ENCODE measurements at regions not wholly inside any gene's neighbourhood (a gene's known extent, or its start where the extent isn't known, plus 50 kb on each side); places are given as distances from the start of the nearest gene placed in this dataset.
"Not testable (repeated sequence)": the region's sequence is repeated elsewhere in the genome, so short reads cannot be mapped to it uniquely, and the experiment has no call there.

DNA sequence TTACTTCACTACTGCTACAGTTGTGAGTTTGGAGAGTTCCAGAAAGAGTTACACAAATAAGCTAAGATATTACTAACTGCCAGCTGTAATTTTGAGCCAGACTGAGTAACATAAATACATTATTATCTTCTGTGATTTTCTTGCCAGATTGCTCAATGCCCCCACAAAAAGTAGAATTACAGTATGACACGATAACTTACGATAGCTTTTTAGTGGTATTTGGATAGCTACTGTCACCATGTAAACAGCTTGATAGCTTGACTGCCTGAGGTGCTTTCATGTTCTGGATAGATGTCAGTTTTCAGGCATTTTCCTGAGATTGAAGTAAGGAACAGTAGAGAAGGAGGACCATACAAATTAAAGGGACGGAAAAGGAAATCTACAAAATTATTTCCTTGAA, 533.3 kb downstream of the SOCS6 start:
- TF ChIP-seq, protein P1, sequence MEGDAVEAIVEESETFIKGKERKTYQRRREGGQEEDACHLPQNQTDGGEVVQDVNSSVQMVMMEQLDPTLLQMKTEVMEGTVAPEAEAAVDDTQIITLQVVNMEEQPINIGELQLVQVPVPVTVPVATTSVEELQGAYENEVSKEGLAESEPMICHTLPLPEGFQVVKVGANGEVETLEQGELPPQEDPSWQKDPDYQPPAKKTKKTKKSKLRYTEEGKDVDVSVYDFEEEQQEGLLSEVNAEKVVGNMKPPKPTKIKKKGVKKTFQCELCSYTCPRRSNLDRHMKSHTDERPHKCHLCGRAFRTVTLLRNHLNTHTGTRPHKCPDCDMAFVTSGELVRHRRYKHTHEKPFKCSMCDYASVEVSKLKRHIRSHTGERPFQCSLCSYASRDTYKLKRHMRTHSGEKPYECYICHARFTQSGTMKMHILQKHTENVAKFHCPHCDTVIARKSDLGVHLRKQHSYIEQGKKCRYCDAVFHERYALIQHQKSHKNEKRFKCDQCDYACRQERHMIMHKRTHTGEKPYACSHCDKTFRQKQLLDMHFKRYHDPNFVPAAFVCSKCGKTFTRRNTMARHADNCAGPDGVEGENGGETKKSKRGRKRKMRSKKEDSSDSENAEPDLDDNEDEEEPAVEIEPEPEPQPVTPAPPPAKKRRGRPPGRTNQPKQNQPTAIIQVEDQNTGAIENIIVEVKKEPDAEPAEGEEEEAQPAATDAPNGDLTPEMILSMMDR (IDR thresholded peaks at IDR 0.05; ENCODE audit: unreplicated experiment): no peak
- no peak overlapping the region for H3K27ac Mint-ChIP-seq
- DNase-seq (ENCODE audit: low spot score, unreplicated experiment): no peak
- no peaks in the 10 kb centered on the region for H3K9me3 Mint-ChIP-seq (ENCODE audit: low read depth)
- no peak overlapping the region for H3K4me3 Mint-ChIP-seq (ENCODE audit: low read depth)
- H3K27me3 Mint-ChIP-seq: peaks cover 2% of the 10 kb centered on the region
- H3K4me1 Mint-ChIP-seq (ENCODE audit: low read depth): no peaks in the 10 kb centered on the region
- no peaks in the 10 kb centered on the region for H3K36me3 Mint-ChIP-seq (ENCODE audit: insufficient read depth)

DNA sequence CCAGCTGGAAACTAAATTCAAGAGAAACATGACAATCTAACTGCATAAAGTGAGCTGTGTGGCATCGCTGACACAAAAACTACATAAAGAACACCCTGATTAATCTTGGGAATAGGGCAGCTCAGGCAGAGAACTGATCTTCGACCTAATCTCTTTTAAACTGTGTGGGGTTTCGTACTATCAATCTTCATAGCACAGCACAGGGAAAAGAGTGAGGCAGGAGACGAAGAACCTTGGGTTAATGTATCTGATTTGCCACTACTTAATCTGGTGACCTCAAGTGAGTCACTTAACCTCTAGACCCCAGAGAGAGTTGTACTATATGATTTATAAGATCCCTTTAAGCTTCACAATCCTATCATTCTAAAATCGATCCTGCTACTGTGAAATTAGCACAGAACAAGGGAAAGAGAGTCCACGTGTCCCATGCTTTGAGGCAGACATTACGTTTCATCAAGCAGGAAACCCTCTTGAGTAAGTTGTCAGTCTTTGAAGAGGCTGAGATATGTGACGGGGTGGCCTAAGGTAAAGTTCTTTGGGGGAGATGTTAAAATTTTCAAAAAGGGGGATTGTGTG, 519.7 kb downstream of the SOCS6 start:
- Mint-ChIP-seq H3K27ac (no peak overlapping the region), H3K4me3 (ENCODE audit: low read depth) (no peak overlapping the region), H3K27me3 (no peaks in the 10 kb centered on the region), H3K9me3 (ENCODE audit: low read depth) (no peaks in the 10 kb centered on the region), H3K36me3 (ENCODE audit: insufficient read depth) (no peaks in the 10 kb centered on the region), H3K4me1 (ENCODE audit: low read depth) (no peaks in the 10 kb centered on the region)
- no peak for DNase-seq (ENCODE audit: low spot score, unreplicated experiment)
- TF ChIP-seq, protein P1 (IDR thresholded peaks at IDR 0.05; ENCODE audit: unreplicated experiment): no peak

DNA sequence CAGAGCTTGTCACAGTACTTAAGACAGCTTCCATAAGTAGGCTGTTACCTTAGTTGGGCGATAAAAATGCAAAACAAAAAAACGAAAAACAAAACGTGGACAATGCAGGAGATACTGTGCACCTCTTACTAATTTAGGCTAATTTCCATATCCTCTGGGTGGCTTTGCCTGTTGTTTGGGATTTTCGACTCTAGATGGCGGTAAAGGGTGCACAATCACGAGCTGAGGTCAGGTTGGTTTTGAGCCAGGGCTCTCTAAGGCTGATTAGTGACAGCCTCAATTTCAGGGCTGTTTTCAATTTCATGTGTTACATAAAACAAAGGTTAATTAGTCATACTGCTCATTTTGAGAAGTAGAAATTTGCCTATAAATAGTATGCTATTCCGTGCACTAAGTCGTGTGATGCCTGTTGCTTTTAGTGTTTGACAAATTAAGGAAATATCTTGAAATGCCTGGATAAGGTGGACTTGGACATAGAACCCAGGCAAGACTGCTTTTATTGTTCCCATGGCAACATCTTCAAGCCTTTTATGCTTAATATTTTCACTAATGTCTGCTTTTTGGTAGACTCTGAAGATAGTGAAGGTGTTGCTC, 493.1 kb downstream of the SOCS6 start:
- no peaks in the 10 kb centered on the region for H3K9me3 Mint-ChIP-seq (ENCODE audit: low read depth)
- H3K4me1 Mint-ChIP-seq (ENCODE audit: low read depth): no peaks in the 10 kb centered on the region
- DNase-seq (ENCODE audit: low spot score, unreplicated experiment): peak; percentile 51
- no peak overlapping the region for H3K4me3 Mint-ChIP-seq (ENCODE audit: low read depth)
- H3K27ac Mint-ChIP-seq: no peak overlapping the region
- peaks cover 15% of the 10 kb centered on the region for H3K27me3 Mint-ChIP-seq
- no peaks in the 10 kb centered on the region for H3K36me3 Mint-ChIP-seq (ENCODE audit: insufficient read depth)
- TF ChIP-seq, protein P1 (IDR thresholded peaks at IDR 0.05; ENCODE audit: unreplicated experiment): peak; percentile 78

DNA sequence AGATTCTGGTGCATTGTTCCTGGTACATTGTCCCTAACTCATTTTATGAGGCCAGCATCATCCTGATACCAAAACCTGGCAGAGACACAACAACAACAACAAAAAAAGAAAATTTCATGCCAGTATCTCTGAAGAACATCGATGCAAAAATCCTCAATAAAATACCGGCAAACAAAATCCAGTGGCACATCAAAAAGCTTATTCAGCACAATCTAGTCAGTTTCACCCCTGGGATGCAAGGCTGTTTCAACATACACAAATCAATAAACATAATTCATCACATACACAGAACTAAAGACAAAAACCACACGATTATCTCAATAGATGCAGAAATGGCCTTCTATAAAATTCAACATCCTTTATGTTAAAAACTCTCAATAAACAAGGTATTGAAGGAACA, 477.4 kb downstream of the SOCS6 start:
- H3K36me3 Mint-ChIP-seq (ENCODE audit: insufficient read depth); DNase-seq (ENCODE audit: low spot score, unreplicated experiment); H3K9me3 Mint-ChIP-seq (ENCODE audit: low read depth); H3K27ac Mint-ChIP-seq; H3K27me3 Mint-ChIP-seq; H3K4me3 Mint-ChIP-seq (ENCODE audit: low read depth); H3K4me1 Mint-ChIP-seq (ENCODE audit: low read depth): not testable (repeated sequence)

DNA sequence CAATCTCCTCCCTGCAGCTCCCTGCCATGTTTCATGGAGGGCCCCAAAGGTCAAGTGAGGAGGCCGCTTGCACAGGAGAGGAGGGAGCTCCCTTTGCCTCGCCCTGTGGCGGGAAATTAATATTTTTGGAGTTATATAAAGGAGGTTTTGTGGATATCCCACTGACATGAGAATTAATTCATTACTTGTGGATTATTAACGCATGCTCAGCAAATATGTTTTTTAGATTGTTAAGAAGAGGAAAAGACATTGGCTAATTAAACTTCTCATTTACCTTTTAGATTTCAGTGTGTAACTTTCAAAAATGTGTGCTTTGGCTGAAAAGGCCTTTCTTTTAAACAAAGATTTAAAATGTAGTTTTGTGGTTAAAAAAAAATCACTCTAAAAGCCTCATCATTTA, 474.0 kb downstream of the SOCS6 start:
- no peak for DNase-seq (ENCODE audit: low spot score, unreplicated experiment)
- Mint-ChIP-seq H3K4me1 (ENCODE audit: low read depth) (no peaks in the 10 kb centered on the region), H3K4me3 (ENCODE audit: low read depth) (no peak overlapping the region), H3K36me3 (ENCODE audit: insufficient read depth) (no peaks in the 10 kb centered on the region), H3K27me3 (peaks cover 3% of the 10 kb centered on the region), H3K27ac (no peak overlapping the region), H3K9me3 (ENCODE audit: low read depth) (no peaks in the 10 kb centered on the region)
- TF ChIP-seq, protein P1 (IDR thresholded peaks at IDR 0.05; ENCODE audit: unreplicated experiment): no peak

DNA sequence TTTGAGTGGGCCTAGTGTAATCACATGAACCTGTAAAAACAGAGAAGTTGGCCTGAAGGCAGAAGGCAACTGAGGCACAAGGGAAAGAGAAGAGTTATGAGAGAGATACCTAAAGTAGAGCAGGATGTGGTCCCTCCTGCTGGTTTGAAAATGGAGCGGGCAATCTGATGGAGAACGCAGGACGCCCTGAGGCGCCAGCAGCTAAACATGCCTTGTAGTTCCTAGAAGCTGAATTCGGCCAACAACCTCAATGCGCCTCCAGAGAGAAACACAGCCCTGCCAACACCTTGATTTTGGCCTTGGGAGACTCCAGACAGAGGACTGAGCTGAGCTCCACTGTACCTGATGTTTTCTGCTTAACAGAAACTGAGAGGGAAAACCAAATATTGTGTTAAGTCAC, 469.9 kb downstream of the SOCS6 start:
- H3K4me1 Mint-ChIP-seq (ENCODE audit: low read depth): no peaks in the 10 kb centered on the region
- H3K36me3 Mint-ChIP-seq (ENCODE audit: insufficient read depth): no peaks in the 10 kb centered on the region
- no peaks in the 10 kb centered on the region for H3K9me3 Mint-ChIP-seq (ENCODE audit: low read depth)
- H3K27me3 Mint-ChIP-seq: peaks cover 1% of the 10 kb centered on the region
- no peak overlapping the region for H3K4me3 Mint-ChIP-seq (ENCODE audit: low read depth)
- no peak overlapping the region for H3K27ac Mint-ChIP-seq
- no peak for DNase-seq (ENCODE audit: low spot score, unreplicated experiment)
- TF ChIP-seq, protein P1 (IDR thresholded peaks at IDR 0.05; ENCODE audit: unreplicated experiment): no peak
